Activated T-cell treated with anti-CD3 and anti-CD28 coated beads for 4 hours (primary cell): ENCODE measurements at regions not wholly inside any gene's neighbourhood (a gene's known extent, or its start where the extent isn't known, plus 50 kb on each side); places are given as distances from the start of the nearest gene placed in this dataset.

Experiments
- DNase-seq: peaks from one replicate; pipeline ENCODE4 v3.0.0-alpha.2; 2020

- DNase-seq = no peak
These were observed 1974.0 kb upstream of the WWC1 start for GRCh38 chr5:166317425-166317824.

GRCh38 chr5:166320920-166321480 is 1970.4 kb upstream of the WWC1 start:
- no peak for DNase-seq

GRCh38 chr5:166324372-166324771 is 1967.1 kb upstream of the WWC1 start:
- DNase-seq = no peak

- DNase-seq = no peak
These were observed 1962.2 kb upstream of the WWC1 start for GRCh38 chr5:166329149-166329800.

- no peak for DNase-seq
These were observed 1961.4 kb upstream of the WWC1 start for GRCh38 chr5:166330036-166330435.

GRCh38 chr5:166331521-166331920 is 1959.9 kb upstream of the WWC1 start:
- no peak for DNase-seq

- no peak for DNase-seq
These were observed 1952.6 kb upstream of the WWC1 start for GRCh38 chr5:166338801-166339200.

GRCh38 chr5:166340039-166340438 is 1951.4 kb upstream of the WWC1 start:
- DNase-seq = no peak

GRCh38 chr5:166341740-166342337 is 1949.6 kb upstream of the WWC1 start:
- no peak for DNase-seq

- no peak for DNase-seq
These were observed 1949.0 kb upstream of the WWC1 start for GRCh38 chr5:166342402-166342801.

GRCh38 chr5:166346726-166347374 is 1944.6 kb upstream of the WWC1 start:
- no peak for DNase-seq

GRCh38 chr5:166349046-166349445 is 1942.4 kb upstream of the WWC1 start:
- DNase-seq = no peak

- no peak for DNase-seq
These were observed 1937.9 kb upstream of the WWC1 start for GRCh38 chr5:166353580-166353979.

- DNase-seq = no peak
These were observed 1937.1 kb upstream of the WWC1 start for GRCh38 chr5:166354332-166354731.

GRCh38 chr5:166356096-166356495 is 1935.3 kb upstream of the WWC1 start:
- DNase-seq = no peak

- DNase-seq = no peak
These were observed 1933.2 kb upstream of the WWC1 start for GRCh38 chr5:166358127-166358830.

- no peak for DNase-seq
These were observed 1928.2 kb upstream of the WWC1 start for GRCh38 chr5:166363087-166363760.

- DNase-seq = no peak
These were observed 1926.3 kb upstream of the WWC1 start for GRCh38 chr5:166365164-166365563.

GRCh38 chr5:166367391-166367790 is 1924.1 kb upstream of the WWC1 start:
- DNase-seq = no peak

- DNase-seq = no peak
These were observed 1922.1 kb upstream of the WWC1 start for GRCh38 chr5:166369346-166369745.

- DNase-seq = no peak
These were observed 1921.6 kb upstream of the WWC1 start for GRCh38 chr5:166369807-166370206.

- DNase-seq = no peak
These were observed 1920.3 kb upstream of the WWC1 start for GRCh38 chr5:166370928-166371690.
